ENCODE measurements at regions not wholly inside any gene's neighbourhood (a gene's known extent, or its start where the extent isn't known, plus 50 kb on each side); places are given as distances from the start of the nearest gene placed in this dataset.

DNA sequence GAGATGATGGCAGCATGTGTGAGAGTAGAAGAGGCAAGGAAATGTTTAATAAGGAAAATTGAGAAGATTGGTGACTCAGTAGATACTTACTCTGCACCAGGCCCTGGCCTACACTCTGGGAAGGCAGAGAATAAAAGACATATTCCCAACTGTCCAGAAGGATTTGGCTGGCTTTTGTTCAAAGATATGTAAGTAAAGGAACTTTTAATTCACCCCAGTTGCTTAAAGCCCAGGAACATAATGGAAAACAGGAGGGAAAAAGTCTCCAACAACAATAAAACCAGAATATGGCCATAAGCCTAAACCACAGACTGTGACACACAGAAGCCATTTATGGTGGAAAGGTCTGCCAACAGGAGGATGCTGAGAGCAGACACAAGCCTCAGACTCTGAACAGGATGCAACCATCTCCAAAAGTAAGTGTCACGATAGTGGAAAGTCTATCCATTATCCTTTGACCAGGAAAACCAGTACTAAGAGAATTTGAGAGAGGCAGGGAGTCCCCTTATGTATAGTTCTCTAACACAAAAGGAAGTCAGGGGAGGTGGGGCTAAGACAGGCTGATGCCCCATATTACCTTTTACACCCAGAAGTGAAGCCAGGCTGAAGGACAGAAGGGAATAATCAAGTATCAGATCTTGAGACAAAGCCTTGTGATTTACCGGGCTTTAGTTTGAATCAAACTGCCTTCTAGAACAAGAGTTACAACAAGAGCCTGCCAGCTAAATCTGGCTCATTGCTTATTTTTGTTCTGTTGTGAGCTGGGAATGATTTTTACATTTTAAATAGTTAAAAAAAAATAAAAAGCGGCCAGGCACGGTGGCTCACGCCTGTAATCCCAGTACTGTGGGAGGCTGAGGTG lies 169.5 kb upstream of the STARD13 start:
- no peak overlapping the region for H3K4me3 ChIP-seq
- H3K4me2 ChIP-seq, result no peak overlapping the region
- ChIA-PET POLR2A (no interaction called here), CTCF (no interaction called here)
- 94% methylated on average over 5 of the region's 5 CpGs for WGBS (ENCODE audit: missing lambda C conversion rate)
- no peak for TF ChIP-seq PHF8 (IDR thresholded peaks at IDR 0.05; ENCODE audit: borderline replicate concordance, low read depth)
- no peaks in the 10 kb centered on the region for H3K4me1 ChIP-seq
- DNase-seq (ENCODE audit: low read depth in 1 of 2, low spot score in 1 of 2) (no peak), FAIRE-seq (no peak), ATAC-seq (no peak)
- no peak overlapping the region for H3K27ac ChIP-seq
- H3K9me3 ChIP-seq, result no peaks in the 10 kb centered on the region

DNA sequence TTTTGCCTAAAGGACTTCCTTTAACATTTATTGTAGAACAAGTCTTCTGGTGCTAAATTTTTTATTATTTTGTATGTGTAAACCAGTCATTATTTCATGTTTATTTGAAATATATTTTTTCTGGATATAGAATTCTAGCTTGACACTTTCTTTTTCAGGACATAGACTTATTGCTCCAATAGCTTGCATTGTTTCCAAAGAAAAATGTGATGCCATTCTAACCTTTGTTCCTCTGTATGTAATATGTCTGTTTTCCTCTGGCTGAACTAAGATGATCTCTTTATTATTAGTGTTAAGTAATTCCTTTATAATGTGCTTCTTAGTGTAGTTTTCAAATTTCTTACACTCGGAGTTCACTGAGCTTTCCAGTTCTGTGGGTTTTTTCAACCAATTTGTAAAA lies 174.1 kb upstream of the STARD13 start:
- Histone ChIP-seq H3K4me2 (no peak overlapping the region), H3K4me1 (no peaks in the 10 kb centered on the region), H3K27ac (no peak overlapping the region), H3K9me3 (no peaks in the 10 kb centered on the region), H3K4me3 (no peak overlapping the region)
- DNase-seq (ENCODE audit: low read depth in 1 of 2, low spot score in 1 of 2) (no peak), ATAC-seq (no peak), FAIRE-seq (no peak)
- POLR2A ChIA-PET, result no interaction called here
- CTCF ChIA-PET, result interaction anchor here (1.1 kb wide), 1 partner anchor 21 kb away, joined by 3 read pairs; no protein-coding TSS in a partner anchor
- TF ChIP-seq NFE2L2 (conservative IDR thresholded peaks at IDR 0.05; ENCODE audit: low read length), result no peak
- no peak for TF ChIP-seq NR3C1 (IDR thresholded peaks at IDR 0.05)
- 92% methylated on average over 1 of the region's 1 CpG for WGBS (ENCODE audit: missing lambda C conversion rate)

DNA sequence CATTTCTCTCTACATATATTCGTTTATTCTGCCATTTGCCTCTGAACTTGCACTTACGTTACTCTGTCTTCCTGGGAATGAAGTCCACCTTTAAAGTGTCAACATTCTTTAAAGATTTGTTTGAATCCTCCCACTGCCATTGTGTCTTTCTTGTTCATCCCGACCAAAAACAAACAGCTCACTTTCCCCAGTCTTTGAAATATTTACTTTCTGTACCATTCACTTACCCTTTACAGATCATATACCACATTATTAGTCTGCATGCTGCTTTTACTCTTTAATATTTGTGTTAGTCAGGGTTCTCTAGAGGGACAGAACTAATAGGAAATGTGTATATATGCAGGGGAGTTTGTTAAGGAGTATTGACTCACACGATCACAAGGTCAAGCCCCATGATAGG lies 176.6 kb upstream of the STARD13 start:
- Histone ChIP-seq H3K27ac (no peak overlapping the region), H3K4me3 (no peak overlapping the region), H3K9me3 (no peaks in the 10 kb centered on the region), H3K4me1 (no peaks in the 10 kb centered on the region), H3K4me2 (no peak overlapping the region)
- POLR2A ChIA-PET, result no interaction called here
- CTCF ChIA-PET, result no interaction called here
- TF ChIP-seq CHD2 (IDR thresholded peaks at IDR 0.05; ENCODE audit: low read length, partially characterized antibody) (no peak), RAD21 (conservative IDR thresholded peaks at IDR 0.05 in 1 of 2, IDR thresholded peaks at IDR 0.05 in 1 of 2) (no peak), CBX2 (IDR thresholded peaks at IDR 0.05; ENCODE audit: borderline replicate concordance, low read depth) (no peak), MYC (IDR thresholded peaks at IDR 0.05; ENCODE audit: borderline replicate concordance, low read length) (no peak), KDM5A (IDR thresholded peaks at IDR 0.05) (no peak), TP53 (CRISPR knock-in tag; IDR thresholded peaks at IDR 0.05) (no peak), PHF8 (IDR thresholded peaks at IDR 0.05; ENCODE audit: borderline replicate concordance, low read depth) (no peak), ESRRA (IDR thresholded peaks at IDR 0.05; ENCODE audit: borderline replicate concordance, low read length) (no peak), FOXS1 (CRISPR knock-in tag; IDR thresholded peaks at IDR 0.05) (no peak), BHLHE40 (IDR thresholded peaks at IDR 0.05; ENCODE audit: low read depth, low read length) (no peak), ZC3H11A (IDR thresholded peaks at IDR 0.05) (no peak), HEYL (CRISPR knock-in tag; IDR thresholded peaks at IDR 0.05) (no peak)
- TF ChIP-seq, protein P1, sequence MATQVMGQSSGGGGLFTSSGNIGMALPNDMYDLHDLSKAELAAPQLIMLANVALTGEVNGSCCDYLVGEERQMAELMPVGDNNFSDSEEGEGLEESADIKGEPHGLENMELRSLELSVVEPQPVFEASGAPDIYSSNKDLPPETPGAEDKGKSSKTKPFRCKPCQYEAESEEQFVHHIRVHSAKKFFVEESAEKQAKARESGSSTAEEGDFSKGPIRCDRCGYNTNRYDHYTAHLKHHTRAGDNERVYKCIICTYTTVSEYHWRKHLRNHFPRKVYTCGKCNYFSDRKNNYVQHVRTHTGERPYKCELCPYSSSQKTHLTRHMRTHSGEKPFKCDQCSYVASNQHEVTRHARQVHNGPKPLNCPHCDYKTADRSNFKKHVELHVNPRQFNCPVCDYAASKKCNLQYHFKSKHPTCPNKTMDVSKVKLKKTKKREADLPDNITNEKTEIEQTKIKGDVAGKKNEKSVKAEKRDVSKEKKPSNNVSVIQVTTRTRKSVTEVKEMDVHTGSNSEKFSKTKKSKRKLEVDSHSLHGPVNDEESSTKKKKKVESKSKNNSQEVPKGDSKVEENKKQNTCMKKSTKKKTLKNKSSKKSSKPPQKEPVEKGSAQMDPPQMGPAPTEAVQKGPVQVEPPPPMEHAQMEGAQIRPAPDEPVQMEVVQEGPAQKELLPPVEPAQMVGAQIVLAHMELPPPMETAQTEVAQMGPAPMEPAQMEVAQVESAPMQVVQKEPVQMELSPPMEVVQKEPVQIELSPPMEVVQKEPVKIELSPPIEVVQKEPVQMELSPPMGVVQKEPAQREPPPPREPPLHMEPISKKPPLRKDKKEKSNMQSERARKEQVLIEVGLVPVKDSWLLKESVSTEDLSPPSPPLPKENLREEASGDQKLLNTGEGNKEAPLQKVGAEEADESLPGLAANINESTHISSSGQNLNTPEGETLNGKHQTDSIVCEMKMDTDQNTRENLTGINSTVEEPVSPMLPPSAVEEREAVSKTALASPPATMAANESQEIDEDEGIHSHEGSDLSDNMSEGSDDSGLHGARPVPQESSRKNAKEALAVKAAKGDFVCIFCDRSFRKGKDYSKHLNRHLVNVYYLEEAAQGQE (IDR thresholded peaks at IDR 0.05), result no peak
- TF ChIP-seq, protein P2, sequence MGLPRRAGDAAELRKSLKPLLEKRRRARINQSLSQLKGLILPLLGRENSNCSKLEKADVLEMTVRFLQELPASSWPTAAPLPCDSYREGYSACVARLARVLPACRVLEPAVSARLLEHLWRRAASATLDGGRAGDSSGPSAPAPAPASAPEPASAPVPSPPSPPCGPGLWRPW (IDR thresholded peaks at IDR 0.05), result no peak
- ATAC-seq (no peak), DNase-seq (ENCODE audit: low read depth in 1 of 2, low spot score in 1 of 2) (no peak), FAIRE-seq (no peak)
- 36% methylated on average over 4 of the region's 4 CpGs for WGBS (ENCODE audit: missing lambda C conversion rate)

DNA sequence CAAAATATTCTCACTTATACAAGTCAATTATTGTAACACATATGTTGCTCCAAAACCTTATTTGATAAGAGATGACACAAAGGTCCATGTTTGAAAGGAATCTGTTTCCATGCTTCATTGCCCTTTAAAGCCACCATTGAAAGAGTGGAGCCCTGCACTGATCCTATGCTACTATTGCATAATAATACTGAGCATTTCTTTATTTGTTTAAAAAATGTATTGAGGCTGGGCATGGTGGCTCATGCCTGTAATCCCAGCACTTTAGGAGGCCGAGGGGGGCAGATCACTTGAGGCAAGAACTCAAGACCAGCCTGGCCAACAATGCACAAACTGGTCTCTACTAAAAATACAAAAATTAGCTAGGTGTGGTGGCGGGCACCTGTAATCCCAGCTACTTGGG lies 178.8 kb upstream of the STARD13 start:
- ATAC-seq (no peak), FAIRE-seq (no peak), DNase-seq (ENCODE audit: low read depth in 1 of 2, low spot score in 1 of 2) (no peak)
- ChIA-PET CTCF (no interaction called here), POLR2A (no interaction called here)
- H3K4me3 ChIP-seq, result no peak overlapping the region
- H3K4me1 ChIP-seq, result no peaks in the 10 kb centered on the region
- no peaks in the 10 kb centered on the region for H3K9me3 ChIP-seq
- H3K4me2 ChIP-seq, result no peak overlapping the region
- 44% methylated on average over 2 of the region's 2 CpGs for WGBS (ENCODE audit: missing lambda C conversion rate)
- H3K27ac ChIP-seq, result no peak overlapping the region
- TF ChIP-seq CHD2 (IDR thresholded peaks at IDR 0.05; ENCODE audit: low read length, partially characterized antibody) (no peak), CBX8 (IDR thresholded peaks at IDR 0.05) (no peak), NFE2L2 (conservative IDR thresholded peaks at IDR 0.05; ENCODE audit: low read length) (no peak), BHLHE40 (IDR thresholded peaks at IDR 0.05; ENCODE audit: low read depth, low read length) (no peak), HOXB5 (CRISPR knock-in tag; IDR thresholded peaks at IDR 0.05) (no peak), FOXS1 (CRISPR knock-in tag; IDR thresholded peaks at IDR 0.05) (no peak)
